D721Med (cell line): ENCODE measurements at regions not wholly inside any gene's neighbourhood (a gene's known extent, or its start where the extent isn't known, plus 50 kb on each side); places are given as distances from the start of the nearest gene placed in this dataset.

ENCODE experiments used
- DNase-seq: peaks from one replicate; pipeline ENCODE4 v3.0.0; 2011; ENCODE audit warnings: low spot score; ENCODE audit not compliant: insufficient read length
- FAIRE-seq: peaks from 2 replicates; lab custom pipeline; 2011; peaks lifted over from hg19 to GRCh38; lab: Jason Lieb, UNC
- CTCF ChIP-seq: IDR thresholded peaks from 2 replicates; pipeline ENCODE4 v1.5.1; 2012; ENCODE audit warnings: mild to moderate bottlenecking, control low read depth; ENCODE audit not compliant: insufficient read depth; ENCODE audit errors: missing control alignments

GRCh38 chr18:78069784-78070664 lies 820.4 kb downstream of the GALR1 start:
- DNase-seq (no peak), FAIRE-seq (no peak)
- TF ChIP-seq CTCF, result no peak

GRCh38 chr18:78071166-78071710 lies 821.6 kb downstream of the GALR1 start:
- TF ChIP-seq CTCF, result no peak
- FAIRE-seq, result no peak
- DNase-seq, result no peak

GRCh38 chr18:78071776-78072175 lies 822.1 kb downstream of the GALR1 start:
- DNase-seq (no peak), FAIRE-seq (no peak)
- TF ChIP-seq CTCF, result no peak

- no peak for TF ChIP-seq CTCF
- FAIRE-seq (no peak), DNase-seq (no peak)
Measured at GRCh38 chr18:78072375-78072774, 822.7 kb downstream of the GALR1 start.

- TF ChIP-seq CTCF, result peak; percentile 1
- DNase-seq (no peak), FAIRE-seq (peak; percentile 66)
Measured at GRCh38 chr18:78073275-78073674, 823.6 kb downstream of the GALR1 start.

GRCh38 chr18:78074400-78075020 lies 824.9 kb downstream of the GALR1 start:
- DNase-seq, result no peak
- FAIRE-seq, result no peak
- TF ChIP-seq CTCF, result no peak
